KMS-11 (cell line): ENCODE measurements at regions not wholly inside any gene's neighbourhood (a gene's known extent, or its start where the extent isn't known, plus 50 kb on each side); places are given as distances from the start of the nearest gene placed in this dataset.
"Not testable (repeated sequence)": the region's sequence is repeated elsewhere in the genome, so short reads cannot be mapped to it uniquely, and the experiment has no call there.

Experiments used
- H2AFZ ChIP-seq: fragments of 200-600 bp; sonication (generic); 2 replicates; pipeline ENCODE4 v1.6.1; 2016; ENCODE audit warnings: antibody characterized with exemption, mixed run types, low read depth
- H3K27ac ChIP-seq: fragments of 200-600 bp; sonication (generic); 2 replicates; pipeline ENCODE4 v1.6.1; 2016; ENCODE audit warnings: mild to moderate bottlenecking, mixed run types
- H3K27me3 ChIP-seq: fragments of 200-600 bp; sonication (generic); 2 replicates; pipeline ENCODE4 v1.6.1; 2017; ENCODE audit warnings: mild to moderate bottlenecking, low read depth, mixed run types, moderate library complexity; ENCODE audit not compliant: insufficient read depth
- H3K36me3 ChIP-seq: fragments of 200-600 bp; sonication (generic); 2 replicates; pipeline ENCODE4 v1.6.1; 2017; ENCODE audit warnings: mild to moderate bottlenecking, mixed run types; ENCODE audit not compliant: insufficient read depth
- H3K4me1 ChIP-seq: fragments of 200-600 bp; sonication (generic); 2 replicates; pipeline ENCODE4 v1.6.1; 2016; ENCODE audit warnings: mild to moderate bottlenecking, low read depth, mixed run types; ENCODE audit not compliant: poor library complexity, severe bottlenecking
- H3K4me2 ChIP-seq: fragments of 200-600 bp; sonication (generic); 2 replicates; pipeline ENCODE4 v1.7.0; 2016; ENCODE audit warnings: mild to moderate bottlenecking, mixed run types
- H3K4me3 ChIP-seq: fragments of 200-600 bp; sonication (generic); IDR thresholded peaks from 2 replicates; pipeline ENCODE4 v1.6.1; 2017; ENCODE audit warnings: low read depth, low read length, mixed read lengths; ENCODE audit not compliant: insufficient read depth
- H3K79me2 ChIP-seq: fragments of 200-600 bp; sonication (generic); 2 replicates; pipeline ENCODE4 v1.6.1; 2016; ENCODE audit warnings: low read depth, mixed run types; ENCODE audit not compliant: insufficient read depth
- H3K9ac ChIP-seq: fragments of 200-600 bp; sonication (generic); 2 replicates; pipeline ENCODE4 v1.6.1; 2016; ENCODE audit warnings: mild to moderate bottlenecking, mixed run types
- H4K20me1 ChIP-seq: fragments of 200-600 bp; sonication (generic); 2 replicates; pipeline ENCODE4 v1.6.1; 2016; ENCODE audit warnings: mild to moderate bottlenecking, mixed run types; ENCODE audit not compliant: insufficient read depth
- TF ChIP-seq, protein P1 (sequence below): fragments of 200-600 bp; sonication (generic); conservative IDR thresholded peaks from 2 replicates; pipeline ENCODE4 v1.6.1; 2017; ENCODE audit warnings: low read depth, mild to moderate bottlenecking, antibody characterized with exemption, low read length, moderate library complexity, mixed read lengths

DNA sequence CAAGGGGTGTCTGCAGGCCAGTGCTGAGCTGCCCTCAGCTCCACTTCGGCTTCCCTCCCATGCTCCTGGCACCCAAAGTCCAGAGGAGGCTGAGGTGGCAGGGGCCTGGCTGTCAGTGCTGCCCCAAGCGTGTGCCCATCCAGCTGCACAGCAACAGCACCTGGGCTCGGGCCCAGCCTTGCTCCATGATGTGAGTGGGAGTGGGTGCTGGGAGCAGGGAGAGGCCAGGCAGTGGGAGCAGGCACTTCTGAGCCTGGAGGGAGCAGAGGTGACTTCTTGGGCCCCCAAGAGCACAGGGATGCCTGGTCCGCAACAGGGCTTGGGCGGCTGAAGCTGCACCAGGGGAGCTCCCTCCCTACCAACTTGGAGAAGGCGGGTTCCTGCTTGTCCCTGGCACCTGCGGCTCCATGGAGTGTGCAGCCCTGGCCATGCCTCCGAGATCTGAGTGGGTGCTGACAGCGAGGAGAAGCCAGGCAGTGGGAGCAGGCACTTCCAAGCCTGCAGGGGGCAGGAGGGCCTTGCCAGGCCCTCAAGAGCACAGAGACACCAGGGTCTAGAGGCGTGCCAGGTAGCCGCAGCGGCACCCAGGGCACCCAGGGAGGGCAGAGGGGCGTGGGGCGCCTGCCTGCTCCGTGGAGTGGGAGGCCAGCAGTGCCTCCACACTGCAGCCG lies 366.7 kb upstream of the SGO1 start:
- no peak overlapping the region for H3K27ac ChIP-seq
- H3K4me1 ChIP-seq, result no peaks in the 10 kb centered on the region
- no peak overlapping the region for H3K4me2 ChIP-seq
- TF ChIP-seq, protein P1, sequence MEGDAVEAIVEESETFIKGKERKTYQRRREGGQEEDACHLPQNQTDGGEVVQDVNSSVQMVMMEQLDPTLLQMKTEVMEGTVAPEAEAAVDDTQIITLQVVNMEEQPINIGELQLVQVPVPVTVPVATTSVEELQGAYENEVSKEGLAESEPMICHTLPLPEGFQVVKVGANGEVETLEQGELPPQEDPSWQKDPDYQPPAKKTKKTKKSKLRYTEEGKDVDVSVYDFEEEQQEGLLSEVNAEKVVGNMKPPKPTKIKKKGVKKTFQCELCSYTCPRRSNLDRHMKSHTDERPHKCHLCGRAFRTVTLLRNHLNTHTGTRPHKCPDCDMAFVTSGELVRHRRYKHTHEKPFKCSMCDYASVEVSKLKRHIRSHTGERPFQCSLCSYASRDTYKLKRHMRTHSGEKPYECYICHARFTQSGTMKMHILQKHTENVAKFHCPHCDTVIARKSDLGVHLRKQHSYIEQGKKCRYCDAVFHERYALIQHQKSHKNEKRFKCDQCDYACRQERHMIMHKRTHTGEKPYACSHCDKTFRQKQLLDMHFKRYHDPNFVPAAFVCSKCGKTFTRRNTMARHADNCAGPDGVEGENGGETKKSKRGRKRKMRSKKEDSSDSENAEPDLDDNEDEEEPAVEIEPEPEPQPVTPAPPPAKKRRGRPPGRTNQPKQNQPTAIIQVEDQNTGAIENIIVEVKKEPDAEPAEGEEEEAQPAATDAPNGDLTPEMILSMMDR, result no peak
- no peak overlapping the region for H2AFZ ChIP-seq
- no peaks in the 10 kb centered on the region for H3K27me3 ChIP-seq
- H4K20me1 ChIP-seq, result no peaks in the 10 kb centered on the region
- H3K4me3 ChIP-seq, result no peak overlapping the region
- H3K9ac ChIP-seq, result no peak overlapping the region
- no peaks in the 10 kb centered on the region for H3K79me2 ChIP-seq
- H3K36me3 ChIP-seq, result no peaks in the 10 kb centered on the region

DNA sequence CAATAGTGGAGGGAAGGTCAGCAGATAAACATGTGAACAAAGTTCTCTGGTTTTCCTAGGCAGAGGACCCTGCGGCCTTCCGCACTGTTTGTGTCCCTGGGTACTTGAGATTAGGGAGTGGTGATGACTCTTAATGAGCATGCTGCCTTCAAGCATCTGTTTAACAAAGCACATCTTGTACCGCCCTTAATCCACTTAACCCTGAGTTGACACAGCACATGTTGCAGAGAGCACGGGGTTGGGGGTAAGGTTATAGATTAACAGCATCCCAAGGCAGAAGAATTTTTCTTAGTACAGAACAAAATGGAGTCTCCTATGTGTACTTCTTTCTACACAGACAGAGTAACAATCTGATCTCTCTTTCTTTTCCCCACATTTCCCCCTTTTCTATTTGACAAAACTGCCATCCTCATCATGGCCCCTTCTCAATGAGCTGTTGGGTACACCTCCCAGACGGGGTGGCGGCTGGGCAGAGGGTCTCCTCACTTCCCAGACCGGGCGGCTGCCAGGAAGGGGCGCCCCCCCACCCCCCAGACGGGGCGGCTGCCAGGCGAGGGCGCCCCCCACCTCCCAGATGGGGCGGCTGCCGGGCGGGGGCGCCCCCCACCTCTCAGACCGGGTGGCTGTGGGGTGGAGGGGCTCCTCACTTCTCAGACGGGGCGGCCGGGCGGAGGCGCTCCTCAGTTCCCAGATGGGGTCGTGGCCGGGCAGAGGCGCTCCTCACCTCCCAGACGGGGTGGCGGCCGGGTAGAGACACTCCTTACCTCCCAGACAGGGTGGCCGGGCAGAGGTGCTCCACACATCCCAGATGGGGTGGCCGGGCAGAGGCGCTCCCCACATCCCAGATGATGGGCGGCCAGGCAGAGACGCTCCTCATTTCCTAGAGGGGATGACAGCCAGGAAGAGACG lies 361.6 kb upstream of the SGO1 start:
- not testable (repeated sequence) for H3K36me3 ChIP-seq, H4K20me1 ChIP-seq, H3K79me2 ChIP-seq, H2AFZ ChIP-seq, H3K4me2 ChIP-seq, H3K27me3 ChIP-seq, H3K4me1 ChIP-seq, H3K4me3 ChIP-seq, H3K27ac ChIP-seq, H3K9ac ChIP-seq

DNA sequence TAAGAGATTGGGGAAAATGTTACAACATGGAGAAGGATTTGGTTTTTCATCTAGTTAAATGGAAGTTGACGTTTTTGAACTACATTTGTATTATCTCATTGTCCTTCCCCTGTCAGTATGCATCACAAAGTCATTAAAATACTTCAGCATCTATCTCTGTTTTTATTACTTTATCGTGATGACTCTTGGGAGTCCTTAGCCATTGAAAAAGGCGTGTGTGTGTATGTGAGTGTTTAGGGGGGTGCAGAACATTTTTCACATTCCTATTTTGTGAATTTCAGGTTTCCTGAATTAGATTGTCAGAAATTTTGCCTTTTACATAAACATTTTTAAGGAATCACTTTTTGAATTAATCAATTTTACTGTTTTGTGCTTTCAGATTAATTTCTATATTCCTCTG lies 360.6 kb upstream of the SGO1 start:
- Histone ChIP-seq H3K4me1 (no peaks in the 10 kb centered on the region), H3K9ac (no peak overlapping the region), H2AFZ (no peak overlapping the region), H3K36me3 (no peaks in the 10 kb centered on the region), H3K4me2 (no peak overlapping the region), H3K27ac (no peak overlapping the region), H4K20me1 (no peaks in the 10 kb centered on the region), H3K4me3 (no peak overlapping the region), H3K79me2 (no peaks in the 10 kb centered on the region), H3K27me3 (no peaks in the 10 kb centered on the region)
- TF ChIP-seq, protein P1, result no peak

DNA sequence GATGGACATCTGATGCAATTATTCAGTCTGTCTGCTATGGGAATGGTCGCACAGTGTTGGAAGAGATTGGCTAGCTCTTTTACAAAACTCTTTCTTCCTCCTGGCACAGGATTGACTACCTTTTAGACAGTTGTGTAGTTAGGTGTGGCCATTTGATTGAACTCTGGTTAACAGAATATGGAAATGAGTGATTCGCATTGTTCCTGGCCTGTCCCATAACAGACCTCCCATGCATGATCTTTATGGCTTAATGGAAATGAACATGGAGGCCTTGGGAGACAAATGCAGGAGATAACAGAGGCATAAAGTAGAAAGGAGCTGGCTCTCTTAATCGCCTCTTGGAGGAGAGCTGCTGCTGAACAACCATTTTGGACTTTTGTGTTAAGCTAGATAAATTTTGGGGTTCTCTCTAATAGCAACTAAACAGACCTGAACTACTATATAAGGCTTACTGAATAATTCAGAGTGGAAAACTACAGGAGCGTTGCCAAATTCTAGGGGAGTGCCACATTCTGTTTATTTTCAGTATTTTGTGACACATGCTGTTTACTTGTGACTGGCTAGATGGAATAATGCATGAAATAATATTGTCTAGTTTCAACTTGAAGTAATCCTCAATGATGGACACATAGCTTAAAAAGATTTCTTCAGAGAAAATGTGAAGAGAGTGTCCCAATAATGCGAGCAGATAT lies 357.7 kb upstream of the SGO1 start:
- Histone ChIP-seq H3K36me3 (no peaks in the 10 kb centered on the region), H3K4me1 (no peaks in the 10 kb centered on the region), H3K4me2 (no peak overlapping the region), H4K20me1 (no peaks in the 10 kb centered on the region), H2AFZ (no peak overlapping the region), H3K4me3 (no peak overlapping the region), H3K27ac (no peak overlapping the region), H3K9ac (no peak overlapping the region), H3K79me2 (no peaks in the 10 kb centered on the region), H3K27me3 (no peaks in the 10 kb centered on the region)
- TF ChIP-seq, protein P1, result no peak
